ENCODE measurements at regions not wholly inside any gene's neighbourhood (a gene's known extent, or its start where the extent isn't known, plus 50 kb on each side); places are given as distances from the start of the nearest gene placed in this dataset.

DNA sequence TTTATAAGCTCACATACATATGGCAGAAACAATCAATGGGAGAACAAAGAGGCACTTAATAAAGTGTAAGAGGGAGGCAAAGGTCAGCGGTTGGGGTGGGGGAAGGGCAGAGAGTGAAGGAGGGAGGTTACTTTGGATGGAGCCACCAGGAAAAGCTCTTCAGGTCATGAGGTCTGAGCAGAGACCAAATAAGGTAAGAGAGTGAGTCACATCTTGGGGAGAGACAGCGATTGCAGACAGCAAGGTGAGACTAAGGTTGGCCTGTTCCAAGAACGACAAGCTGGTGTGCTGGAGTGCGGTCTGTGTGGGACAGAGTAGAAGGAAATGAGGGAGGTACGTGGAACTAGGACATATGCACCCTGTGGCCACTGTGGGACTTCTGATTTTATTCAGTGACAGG, 74.3 kb upstream of the TOMM7 start:
- H3K9me3 Mint-ChIP-seq: no peaks in the 10 kb centered on the region

DNA sequence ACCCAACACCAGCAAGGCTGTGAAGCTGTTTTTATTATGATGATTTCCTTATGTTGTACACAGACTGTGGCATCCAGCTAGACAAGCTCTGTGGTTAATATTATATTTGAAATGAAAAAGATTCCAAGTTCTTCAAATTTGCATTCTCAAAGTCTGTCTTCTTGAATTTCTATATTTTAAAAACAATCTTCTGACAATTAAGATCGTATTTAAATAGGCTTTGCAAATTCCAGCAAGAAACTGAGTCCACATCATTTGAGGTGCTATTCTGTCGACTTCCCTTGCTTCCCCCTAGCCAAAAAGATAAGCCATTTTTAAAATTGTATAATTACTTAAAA, 73.1 kb upstream of the TOMM7 start:
- POLR2A ChIA-PET: no interaction called here
- Mint-ChIP-seq H3K9me3 (no peaks in the 10 kb centered on the region), H3K27me3 (peaks cover 7% of the 10 kb centered on the region), H3K4me3 (no peak overlapping the region), H3K4me1 (peaks cover 10% of the 10 kb centered on the region), H3K27ac (no peak overlapping the region), H3K36me3 (no peaks in the 10 kb centered on the region)
- ATAC-seq (ENCODE audit: low read depth) (no peak), DNase-seq (no peak)

More for the DNA sequence above, 74.3 kb upstream of the TOMM7 start:
- Mint-ChIP-seq H3K27me3 (peaks cover 6% of the 10 kb centered on the region), H3K4me1 (peaks cover 10% of the 10 kb centered on the region), H3K4me3 (no peak overlapping the region), H3K36me3 (no peaks in the 10 kb centered on the region), H3K27ac (no peak overlapping the region)
- DNase-seq (no peak), ATAC-seq (ENCODE audit: low read depth) (peak; percentile 52)
- POLR2A ChIA-PET: no interaction called here

DNA sequence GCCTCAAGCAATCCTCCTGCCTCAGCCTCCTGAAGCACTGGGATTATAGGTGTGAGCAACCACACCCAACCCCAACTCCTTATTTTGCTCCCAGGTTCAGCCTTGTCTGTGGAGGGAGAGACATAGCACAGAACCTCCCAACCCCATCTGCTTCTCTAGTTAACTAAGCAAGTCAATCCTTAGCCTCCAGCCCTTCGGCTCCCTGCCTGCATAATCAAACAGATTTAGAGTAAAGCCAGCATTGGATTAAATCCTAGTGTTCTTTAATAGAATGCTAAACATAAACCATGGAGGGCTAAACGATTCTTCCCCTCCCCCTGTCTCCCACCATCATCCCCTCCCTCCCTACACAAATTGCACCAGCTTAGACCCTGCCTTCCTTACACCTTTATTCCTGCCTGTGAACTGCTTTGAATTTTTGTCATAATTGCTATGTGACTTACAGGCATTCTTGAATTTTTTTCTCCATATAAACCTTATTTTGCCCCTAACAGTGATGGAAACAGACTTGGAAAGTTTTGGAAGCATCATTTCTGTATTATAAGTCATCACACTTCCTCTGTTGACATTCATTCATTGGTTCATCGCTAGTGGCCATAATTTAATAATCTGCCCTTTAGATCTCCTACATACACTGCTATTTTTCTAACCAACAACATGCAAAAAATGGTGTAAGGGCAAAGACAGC, 72.6 kb upstream of the TOMM7 start:
- Mint-ChIP-seq H3K36me3 (no peaks in the 10 kb centered on the region), H3K27me3 (peaks cover 7% of the 10 kb centered on the region), H3K27ac (no peak overlapping the region), H3K4me3 (no peak overlapping the region), H3K4me1 (peaks cover 10% of the 10 kb centered on the region), H3K9me3 (no peaks in the 10 kb centered on the region)
- POLR2A ChIA-PET: no interaction called here
- ATAC-seq (ENCODE audit: low read depth) (no peak), DNase-seq (no peak)

DNA sequence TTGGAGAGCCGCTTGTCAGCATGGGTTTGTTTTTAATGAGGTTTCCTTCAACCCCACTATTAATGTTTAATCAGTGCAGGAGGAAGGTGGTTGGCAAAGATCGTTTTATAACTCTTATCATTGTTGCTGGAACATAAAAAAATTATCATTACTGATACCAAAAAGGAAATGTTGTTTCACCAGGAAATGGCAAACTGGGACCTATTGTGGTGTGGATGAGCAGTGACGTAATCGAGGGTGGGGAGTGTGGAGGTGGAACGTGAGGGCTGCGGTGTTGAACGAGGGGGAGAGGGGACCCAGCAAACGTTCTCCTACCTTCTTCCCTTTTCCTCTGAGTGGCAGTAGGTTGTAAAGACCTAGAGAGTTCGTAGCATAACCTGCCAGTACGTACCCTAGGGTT, 71.9 kb upstream of the TOMM7 start:
- peaks cover 10% of the 10 kb centered on the region for H3K4me1 Mint-ChIP-seq
- H3K9me3 Mint-ChIP-seq: no peaks in the 10 kb centered on the region
- DNase-seq (no peak), ATAC-seq (ENCODE audit: low read depth) (no peak)
- H3K27ac Mint-ChIP-seq: no peak overlapping the region
- H3K27me3 Mint-ChIP-seq: peaks cover 7% of the 10 kb centered on the region
- H3K36me3 Mint-ChIP-seq: no peaks in the 10 kb centered on the region
- H3K4me3 Mint-ChIP-seq: no peak overlapping the region
- POLR2A ChIA-PET: no interaction called here

DNA sequence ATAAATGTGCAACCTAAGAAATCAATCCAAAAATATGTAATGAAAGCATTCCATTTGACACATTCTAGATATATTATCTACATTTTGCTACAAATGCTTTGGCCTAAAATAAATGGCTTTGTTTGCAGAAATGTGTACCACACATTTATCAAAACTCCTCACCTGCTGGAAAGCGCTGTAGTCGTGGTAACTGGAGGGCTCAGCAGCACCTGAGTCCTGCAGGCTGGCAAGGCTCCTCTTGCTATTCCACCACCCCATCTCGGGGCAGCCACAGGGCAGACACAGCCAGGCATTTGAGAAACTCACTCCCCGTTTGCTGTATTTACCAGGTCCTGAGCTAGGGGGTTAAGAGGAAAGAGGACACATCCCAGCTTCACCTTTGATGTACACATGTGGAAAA, 68.1 kb upstream of the TOMM7 start:
- H3K36me3 Mint-ChIP-seq: no peaks in the 10 kb centered on the region
- POLR2A ChIA-PET: no interaction called here
- H3K9me3 Mint-ChIP-seq: no peaks in the 10 kb centered on the region
- H3K27ac Mint-ChIP-seq: no peak overlapping the region
- no peak for ATAC-seq (ENCODE audit: low read depth)
- DNase-seq: no peak
- H3K27me3 Mint-ChIP-seq: peaks cover 7% of the 10 kb centered on the region
- H3K4me1 Mint-ChIP-seq: peaks cover 10% of the 10 kb centered on the region
- H3K4me3 Mint-ChIP-seq: no peak overlapping the region

DNA sequence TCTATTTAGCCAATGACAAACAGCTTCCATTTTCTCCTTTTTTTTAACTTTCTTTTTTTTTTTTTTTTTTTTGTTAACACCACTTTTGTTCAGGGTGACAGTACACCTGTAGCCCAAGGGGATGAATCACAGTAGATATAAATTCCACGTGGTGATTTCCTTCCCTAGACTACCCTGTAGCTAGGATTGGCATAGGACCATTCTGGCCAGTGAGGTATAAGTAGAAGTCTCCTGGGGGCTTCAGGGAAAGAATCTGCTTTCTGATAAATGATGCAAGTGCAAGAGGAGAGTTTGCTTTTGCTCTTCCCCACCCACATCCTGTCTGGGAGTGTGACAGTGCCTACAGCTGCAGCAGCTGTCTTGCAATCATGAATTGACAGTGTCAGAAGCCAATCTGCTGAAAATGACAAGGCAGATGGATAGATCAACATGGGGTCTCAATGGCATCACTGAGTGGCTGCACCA, 63.2 kb upstream of the TOMM7 start:
- H3K36me3 Mint-ChIP-seq: peaks cover 11% of the 10 kb centered on the region
- POLR2A ChIA-PET: interaction anchor here (0.6 to 1.3 kb wide), 8 partner anchors 25 to 774 kb away, joined by 3 to 4 read pairs (median 3); partner anchors contain the start of gene TOMM7
- H3K4me3 Mint-ChIP-seq: peak overlapping the region; percentile 56
- ATAC-seq (ENCODE audit: low read depth): peak; percentile 98
- peak overlapping the region; percentile 85 for H3K27ac Mint-ChIP-seq
- H3K4me1 Mint-ChIP-seq: peaks cover 26% of the 10 kb centered on the region
- peaks cover 3% of the 10 kb centered on the region for H3K9me3 Mint-ChIP-seq
- peak; percentile 43 for DNase-seq
- no peaks in the 10 kb centered on the region for H3K27me3 Mint-ChIP-seq

DNA sequence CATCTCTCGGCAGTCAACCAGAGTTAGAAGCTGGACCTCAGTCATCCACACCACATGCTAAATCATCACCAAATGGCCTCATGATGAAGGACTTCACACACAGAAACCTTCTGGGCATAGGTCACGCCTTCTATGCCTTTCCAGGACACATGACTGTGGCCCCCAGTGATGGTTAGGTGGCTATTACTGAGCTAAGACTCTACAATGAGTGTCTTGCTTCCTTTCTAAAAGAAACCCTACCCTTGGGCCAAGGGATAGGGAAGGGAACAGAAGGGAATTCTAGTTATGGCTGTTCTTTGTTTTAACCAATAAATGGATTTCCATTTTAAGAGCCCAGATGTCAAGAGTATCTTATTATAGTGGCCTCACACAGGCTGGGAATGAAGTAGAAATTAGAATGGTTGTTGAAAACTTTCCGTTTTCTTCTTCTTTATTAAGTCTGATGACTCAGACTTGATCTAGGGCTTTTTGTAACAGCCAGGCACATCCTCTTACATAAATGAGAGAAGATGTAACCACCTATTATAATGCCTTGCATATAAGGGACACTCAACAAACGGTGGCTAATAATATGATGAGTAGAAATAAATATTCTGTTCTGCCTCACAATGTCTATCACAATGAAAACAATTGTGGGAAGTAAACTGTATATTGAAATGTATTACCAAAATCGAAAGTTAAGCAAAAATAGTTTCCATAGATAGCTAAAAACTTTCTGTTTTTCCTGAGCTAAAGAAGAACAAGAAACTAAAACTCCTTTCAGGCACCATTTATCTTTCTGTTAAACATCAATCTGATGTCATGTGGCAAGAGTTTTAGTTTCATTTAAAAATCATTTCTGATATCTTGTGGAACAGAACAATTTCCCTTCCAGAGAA, 62.5 kb upstream of the TOMM7 start:
- peaks cover 3% of the 10 kb centered on the region for H3K9me3 Mint-ChIP-seq
- peaks cover 11% of the 10 kb centered on the region for H3K36me3 Mint-ChIP-seq
- peak overlapping the region; percentile 85 for H3K27ac Mint-ChIP-seq
- H3K4me1 Mint-ChIP-seq: peaks cover 26% of the 10 kb centered on the region
- no peaks in the 10 kb centered on the region for H3K27me3 Mint-ChIP-seq
- H3K4me3 Mint-ChIP-seq: peak overlapping the region; percentile 56
- POLR2A ChIA-PET: interaction anchor here (0.6 to 1.3 kb wide), 8 partner anchors 25 to 774 kb away, joined by 3 to 4 read pairs (median 3); partner anchors contain the start of gene TOMM7
- ATAC-seq (ENCODE audit: low read depth): peak; percentile 36
- no peak for DNase-seq

DNA sequence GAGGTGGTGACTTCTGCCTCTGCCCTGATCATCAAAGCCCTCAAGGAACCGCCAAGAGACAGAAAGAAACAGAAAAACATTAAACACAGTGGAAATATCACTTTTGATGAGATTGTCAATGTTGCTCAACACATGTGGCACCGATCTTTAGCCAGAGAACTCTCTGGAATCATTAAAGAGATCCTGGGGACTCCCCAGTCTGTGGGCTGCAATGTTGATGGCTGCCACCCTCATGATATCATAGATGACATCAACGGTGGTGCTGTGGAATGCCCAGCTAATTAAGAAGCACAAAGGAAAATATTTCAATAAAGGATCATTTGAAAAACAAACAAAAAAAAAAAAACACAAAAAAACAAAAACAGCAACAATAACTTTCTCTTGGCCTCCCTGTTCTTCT, 59.5 kb upstream of the TOMM7 start:
- H3K9me3 Mint-ChIP-seq: peaks cover 3% of the 10 kb centered on the region
- DNase-seq (no peak), ATAC-seq (ENCODE audit: low read depth) (no peak)
- H3K27me3 Mint-ChIP-seq: no peaks in the 10 kb centered on the region
- H3K27ac Mint-ChIP-seq: peak overlapping the region; percentile 37
- H3K4me1 Mint-ChIP-seq: peaks cover 28% of the 10 kb centered on the region
- POLR2A ChIA-PET: interaction anchor here (0.7 kb wide), 1 partner anchor 9 kb away, joined by 3 read pairs; no protein-coding TSS in a partner anchor
- H3K4me3 Mint-ChIP-seq: no peak overlapping the region
- H3K36me3 Mint-ChIP-seq: peaks cover 12% of the 10 kb centered on the region

DNA sequence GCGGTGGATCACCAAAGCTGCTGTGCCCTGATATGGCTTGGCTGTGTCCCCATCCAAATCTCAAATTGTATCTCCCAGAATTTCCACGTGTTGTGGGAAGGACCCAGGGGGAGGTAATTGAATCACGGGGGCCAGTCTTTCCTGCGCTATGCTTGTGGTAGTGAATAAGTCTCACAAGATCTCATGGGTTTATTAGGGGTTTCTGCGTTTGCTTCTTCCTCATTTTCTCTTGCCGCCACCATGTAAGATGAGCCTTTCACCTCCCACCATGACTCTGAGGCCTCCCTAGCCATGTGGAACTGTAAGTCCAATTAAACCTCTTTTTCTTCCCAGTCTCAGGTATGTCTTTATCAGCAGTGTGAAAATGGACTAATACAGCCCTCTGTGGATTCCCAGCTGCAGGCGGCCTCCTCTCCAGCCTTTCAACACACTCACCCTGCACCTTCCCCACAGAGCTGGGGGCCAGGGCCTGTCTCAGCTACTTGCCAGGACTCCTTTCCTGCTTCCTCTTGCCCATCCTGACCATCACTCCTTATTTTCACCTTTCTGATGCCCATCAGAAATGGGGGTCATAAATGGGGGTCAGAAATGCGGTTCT, 57.2 kb upstream of the TOMM7 start:
- H3K27me3 Mint-ChIP-seq: no peaks in the 10 kb centered on the region
- POLR2A ChIA-PET: no interaction called here
- no peak for DNase-seq
- no peak overlapping the region for H3K4me3 Mint-ChIP-seq
- no peak overlapping the region for H3K27ac Mint-ChIP-seq
- ATAC-seq (ENCODE audit: low read depth): no peak
- H3K36me3 Mint-ChIP-seq: peaks cover 12% of the 10 kb centered on the region
- H3K4me1 Mint-ChIP-seq: peaks cover 13% of the 10 kb centered on the region
- peaks cover 3% of the 10 kb centered on the region for H3K9me3 Mint-ChIP-seq

DNA sequence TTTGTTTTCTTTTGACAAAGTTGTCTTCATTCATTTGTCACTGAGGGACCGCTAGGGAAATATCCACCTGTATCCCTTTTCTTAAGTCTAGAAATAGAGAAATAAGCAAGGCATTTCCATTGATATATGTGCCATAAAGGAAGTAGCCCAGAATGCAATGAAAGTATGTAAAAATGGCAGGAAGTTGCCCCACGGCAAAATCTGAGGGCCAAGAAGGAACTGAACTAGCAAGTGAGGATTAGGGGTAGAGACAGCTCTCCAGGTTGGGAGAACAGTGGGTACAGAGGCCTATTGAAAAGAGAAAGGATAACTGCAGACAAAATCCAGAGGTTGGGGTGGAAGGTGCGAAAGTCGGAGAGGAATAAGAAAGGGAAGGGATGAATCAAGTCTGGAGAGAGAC, 56.6 kb upstream of the TOMM7 start:
- Mint-ChIP-seq H3K27me3 (no peaks in the 10 kb centered on the region), H3K9me3 (peaks cover 3% of the 10 kb centered on the region), H3K36me3 (peaks cover 12% of the 10 kb centered on the region), H3K4me1 (peaks cover 9% of the 10 kb centered on the region), H3K27ac (peak overlapping the region; percentile 24), H3K4me3 (no peak overlapping the region)
- ATAC-seq (ENCODE audit: low read depth): no peak
- POLR2A ChIA-PET: no interaction called here
- no peak for DNase-seq

DNA sequence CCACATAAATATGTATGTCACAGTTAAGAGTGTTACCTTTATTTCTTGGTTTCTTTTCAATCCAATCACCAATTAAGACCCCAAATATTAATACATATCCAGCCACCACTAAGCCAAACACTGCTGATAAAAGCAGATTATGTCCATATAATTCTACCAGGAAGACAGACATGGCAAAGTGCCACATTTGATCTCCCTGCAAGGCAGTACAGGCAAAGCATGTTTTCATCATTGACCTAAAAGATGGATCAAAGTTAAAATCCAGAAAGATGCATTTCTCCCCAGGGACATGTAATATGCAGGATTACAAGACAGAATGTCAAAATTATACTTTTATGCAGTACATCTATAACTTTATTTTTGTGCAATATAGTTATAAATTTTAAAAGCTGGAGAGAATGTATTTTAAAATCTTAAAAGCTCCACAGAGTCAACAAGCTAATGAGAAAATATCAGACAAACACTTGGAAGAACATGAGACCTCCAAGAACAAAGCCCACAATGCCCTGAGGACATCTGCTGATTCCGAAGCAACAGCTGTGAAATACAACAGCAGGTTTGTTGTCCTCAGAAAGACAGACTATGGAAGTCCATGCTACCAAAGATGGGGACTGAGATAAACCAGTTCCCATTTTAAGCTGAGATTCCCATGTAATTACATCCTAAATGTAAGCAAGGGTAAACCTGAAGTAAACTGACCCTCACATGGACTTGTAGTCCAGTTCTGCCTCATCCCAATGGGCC, 54.5 kb upstream of the TOMM7 start:
- H3K9me3 Mint-ChIP-seq: no peaks in the 10 kb centered on the region
- DNase-seq: no peak
- no peak overlapping the region for H3K4me3 Mint-ChIP-seq
- POLR2A ChIA-PET: no interaction called here
- no peak overlapping the region for H3K27ac Mint-ChIP-seq
- no peak for ATAC-seq (ENCODE audit: low read depth)
- H3K36me3 Mint-ChIP-seq: peaks cover 4% of the 10 kb centered on the region
- H3K27me3 Mint-ChIP-seq: no peaks in the 10 kb centered on the region
- peaks cover 8% of the 10 kb centered on the region for H3K4me1 Mint-ChIP-seq

DNA sequence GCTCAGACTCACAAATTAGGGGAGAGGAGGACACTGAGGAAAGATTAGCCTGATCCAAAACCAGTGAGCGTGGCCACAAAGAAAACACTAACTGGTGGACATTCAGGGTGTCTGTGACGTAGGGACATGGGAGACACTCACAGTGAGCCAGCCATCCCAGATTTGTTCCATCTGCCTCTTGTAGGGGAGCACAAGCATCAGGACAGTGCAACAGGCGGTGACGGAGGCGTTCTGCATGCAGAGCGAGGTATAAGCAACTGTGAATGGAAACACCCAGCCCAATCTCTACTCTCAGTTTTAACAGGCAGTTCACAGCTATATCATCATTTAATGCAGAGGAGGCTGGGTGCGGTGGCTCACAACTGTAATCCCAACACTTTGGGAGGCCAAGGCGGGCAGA, 52.8 kb upstream of the TOMM7 start:
- no peaks in the 10 kb centered on the region for H3K9me3 Mint-ChIP-seq
- peaks cover 3% of the 10 kb centered on the region for H3K36me3 Mint-ChIP-seq
- H3K4me3 Mint-ChIP-seq: no peak overlapping the region
- DNase-seq: no peak
- no peak overlapping the region for H3K27ac Mint-ChIP-seq
- POLR2A ChIA-PET: no interaction called here
- ATAC-seq (ENCODE audit: low read depth): no peak
- no peaks in the 10 kb centered on the region for H3K27me3 Mint-ChIP-seq
- peaks cover 7% of the 10 kb centered on the region for H3K4me1 Mint-ChIP-seq

DNA sequence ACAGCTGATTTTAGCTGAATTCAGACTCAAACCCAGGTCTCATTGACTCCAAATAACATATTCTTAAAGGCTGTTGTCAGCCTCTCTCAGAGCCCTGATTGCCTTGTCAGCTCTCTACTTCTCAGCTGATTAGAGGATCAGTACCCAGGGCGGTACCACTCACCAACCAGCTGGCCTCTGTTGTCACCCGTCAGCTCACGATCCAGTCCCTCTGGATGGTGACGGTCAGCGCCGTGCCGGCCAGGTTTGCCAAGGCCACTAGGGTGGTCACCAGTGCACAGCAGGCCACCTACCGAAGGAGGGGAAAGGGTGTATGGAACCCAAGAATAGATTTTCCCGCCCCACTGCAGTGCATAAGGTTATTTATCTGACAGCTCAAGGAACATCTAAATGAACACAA, 52.3 kb upstream of the TOMM7 start:
- no peak overlapping the region for H3K27ac Mint-ChIP-seq
- H3K4me1 Mint-ChIP-seq: peaks cover 8% of the 10 kb centered on the region
- peaks cover 2% of the 10 kb centered on the region for H3K9me3 Mint-ChIP-seq
- H3K4me3 Mint-ChIP-seq: no peak overlapping the region
- POLR2A ChIA-PET: no interaction called here
- no peaks in the 10 kb centered on the region for H3K27me3 Mint-ChIP-seq
- ATAC-seq (ENCODE audit: low read depth) (no peak), DNase-seq (no peak)
- H3K36me3 Mint-ChIP-seq: peaks cover 4% of the 10 kb centered on the region
